Glomerular endothelial cell (primary cell): ENCODE measurements at regions not wholly inside any gene's neighbourhood (a gene's known extent, or its start where the extent isn't known, plus 50 kb on each side); places are given as distances from the start of the nearest gene placed in this dataset.

Source experiments
- DNase-seq: peaks from one replicate; pipeline ENCODE4 v3.0.0-alpha.2; 2011; ENCODE audit warnings: low read depth, low spot score; ENCODE audit errors: extremely low read depth

GRCh38 chr15:35722501-35722900 lies 176.5 kb upstream of the DPH6 start:
- DNase-seq, result no peak

- no peak for DNase-seq
These were observed 177.3 kb upstream of the DPH6 start for GRCh38 chr15:35723120-35723847.

GRCh38 chr15:35723852-35724251 lies 177.9 kb upstream of the DPH6 start:
- DNase-seq, result no peak

GRCh38 chr15:35724626-35725025 lies 178.7 kb upstream of the DPH6 start:
- no peak for DNase-seq

GRCh38 chr15:35725353-35725752 lies 179.4 kb upstream of the DPH6 start:
- no peak for DNase-seq

DNA sequence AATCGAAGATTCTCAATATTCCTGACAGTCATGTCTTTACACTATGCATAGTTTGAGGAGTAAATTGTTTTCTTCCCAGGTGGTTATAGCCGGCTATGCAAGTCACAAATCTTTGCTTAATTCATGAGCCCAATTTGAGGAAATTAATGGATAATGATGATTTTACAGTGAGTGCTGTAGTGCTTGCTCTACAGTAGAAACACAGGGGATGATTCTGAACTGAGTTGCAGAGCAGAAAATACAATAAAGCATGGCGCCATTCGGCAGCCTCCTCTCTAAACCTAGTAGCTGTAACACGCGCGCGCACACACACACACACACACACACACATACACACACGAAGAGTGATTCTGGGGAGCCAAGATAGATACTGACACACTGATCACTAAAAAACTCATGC lies 181.7 kb upstream of the DPH6 start:
- no peak for DNase-seq

GRCh38 chr15:35728219-35728940 lies 182.4 kb upstream of the DPH6 start:
- DNase-seq, result no peak

- DNase-seq, result no peak
These were observed 190.2 kb upstream of the DPH6 start for GRCh38 chr15:35736150-35736549.

DNA sequence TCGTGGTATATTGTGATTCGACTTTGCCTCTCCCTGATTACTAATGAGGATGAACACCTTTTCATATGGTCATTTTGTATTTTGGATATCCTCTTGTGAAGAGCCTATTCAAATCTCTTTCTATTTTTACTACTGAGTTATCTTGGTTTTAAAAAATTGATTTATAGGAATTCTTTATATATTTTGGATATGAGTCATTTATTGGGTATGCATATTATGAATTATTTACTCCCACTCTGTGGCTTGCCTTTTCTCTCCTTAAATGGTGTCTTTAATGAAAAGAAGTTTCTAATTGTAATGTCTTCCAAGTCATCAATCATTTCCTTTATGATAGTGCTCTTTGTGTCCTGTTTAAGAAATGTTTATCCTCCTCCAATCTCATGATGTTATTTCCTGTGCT lies 191.5 kb upstream of the DPH6 start:
- no peak for DNase-seq

GRCh38 chr15:35738370-35738769 lies 192.4 kb upstream of the DPH6 start:
- DNase-seq, result no peak

- no peak for DNase-seq
These were observed 194.8 kb upstream of the DPH6 start for GRCh38 chr15:35740761-35741160.

DNA sequence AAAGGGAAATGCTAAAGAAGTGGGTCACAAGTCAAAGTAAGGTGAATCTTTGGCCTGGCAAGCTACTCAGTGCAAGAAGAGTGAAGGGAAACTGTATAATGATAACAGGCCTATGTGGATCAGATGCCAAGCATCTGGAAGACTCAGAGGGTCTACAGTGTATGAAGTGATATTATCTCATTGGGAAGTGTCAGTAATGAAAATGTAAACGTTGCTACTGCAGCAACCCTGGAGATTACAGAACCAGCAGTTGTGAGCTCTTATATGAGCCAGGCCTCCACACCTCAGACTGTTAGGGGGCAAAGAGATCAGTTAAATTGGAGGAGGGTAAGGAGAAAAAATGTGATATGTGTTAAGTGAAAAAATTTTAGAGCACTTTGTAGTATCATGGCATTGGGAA lies 195.4 kb upstream of the DPH6 start:
- no peak for DNase-seq

GRCh38 chr15:35741881-35742280 lies 195.9 kb upstream of the DPH6 start:
- DNase-seq, result no peak

- no peak for DNase-seq
These were observed 197.4 kb upstream of the DPH6 start for GRCh38 chr15:35743321-35743720.

- DNase-seq, result no peak
These were observed 200.2 kb upstream of the DPH6 start for GRCh38 chr15:35746121-35746520.

DNA sequence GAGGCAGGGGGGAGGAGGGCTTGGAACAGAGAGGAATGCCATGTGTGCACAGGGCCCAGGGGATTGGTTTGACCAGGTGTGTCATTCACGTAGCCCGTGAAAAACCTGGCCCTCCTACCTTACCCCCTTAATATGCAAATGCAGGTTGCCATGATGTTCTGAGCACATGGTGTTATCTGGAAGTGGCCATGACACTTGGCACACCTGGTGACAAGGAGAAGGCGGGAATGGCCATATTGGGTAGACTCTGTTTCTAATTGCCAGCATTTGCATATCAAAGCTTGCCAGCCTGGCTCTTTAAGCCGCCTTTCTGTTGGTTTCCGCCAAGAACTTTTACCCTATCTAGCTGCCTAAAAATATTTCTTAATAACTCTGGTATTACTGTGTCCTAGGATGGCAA lies 202.1 kb upstream of the DPH6 start:
- no peak for DNase-seq

GRCh38 chr15:35750051-35750450 lies 204.1 kb upstream of the DPH6 start:
- DNase-seq, result no peak

- no peak for DNase-seq
These were observed 205.6 kb upstream of the DPH6 start for GRCh38 chr15:35751413-35752133.

- no peak for DNase-seq
These were observed 206.1 kb upstream of the DPH6 start for GRCh38 chr15:35752134-35752466.

GRCh38 chr15:35753486-35753885 lies 207.5 kb upstream of the DPH6 start:
- no peak for DNase-seq

DNA sequence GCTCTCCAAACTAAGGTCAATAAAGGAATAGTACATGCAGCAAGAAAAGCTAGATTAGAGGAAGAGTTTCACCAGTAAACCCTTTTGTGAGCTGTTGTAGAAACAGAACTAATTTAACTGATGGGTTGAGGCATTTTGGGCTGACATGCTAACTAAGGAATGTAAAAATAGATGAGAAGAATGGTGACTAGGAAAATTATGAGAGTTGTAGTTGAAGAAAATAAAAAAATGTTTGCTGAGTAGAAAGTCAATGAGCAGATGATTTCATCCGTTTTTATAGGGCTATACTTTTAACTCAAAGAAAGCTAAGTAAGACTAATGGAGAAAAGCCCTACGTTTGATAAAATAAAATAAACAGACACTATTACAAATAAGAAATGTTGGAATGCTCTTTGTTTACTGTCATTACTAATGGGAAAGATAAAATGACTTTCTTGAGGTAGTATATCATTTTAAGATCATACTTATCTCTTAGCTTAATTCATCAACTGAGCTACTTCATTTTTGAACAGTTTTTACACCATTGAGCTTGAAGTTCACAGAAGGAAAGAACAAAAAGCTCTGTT lies 209.4 kb upstream of the DPH6 start:
- DNase-seq, result no peak

GRCh38 chr15:35756623-35757022 lies 210.7 kb upstream of the DPH6 start:
- no peak for DNase-seq
